GM12864 (cell line): ENCODE measurements at regions not wholly inside any gene's neighbourhood (a gene's known extent, or its start where the extent isn't known, plus 50 kb on each side); places are given as distances from the start of the nearest gene placed in this dataset.

Experiments used
- DNase-seq: peaks from one replicate; pipeline ENCODE4 v3.0.0-alpha.2; 2011; ENCODE audit warnings: low read depth
- H3K4me3 ChIP-seq: 2 replicates; pipeline ENCODE4 v1.5.1; 2011; ENCODE audit warnings: mild to moderate bottlenecking, low read depth, low read length, control low read depth
- TF ChIP-seq, protein P1 (sequence below): IDR thresholded peaks from 2 replicates; pipeline ENCODE4 v1.5.1; 2011; ENCODE audit warnings: low read depth, mild to moderate bottlenecking, moderate library complexity, low read length, control low read depth, inconsistent platforms; ENCODE audit errors: missing control alignments

DNA sequence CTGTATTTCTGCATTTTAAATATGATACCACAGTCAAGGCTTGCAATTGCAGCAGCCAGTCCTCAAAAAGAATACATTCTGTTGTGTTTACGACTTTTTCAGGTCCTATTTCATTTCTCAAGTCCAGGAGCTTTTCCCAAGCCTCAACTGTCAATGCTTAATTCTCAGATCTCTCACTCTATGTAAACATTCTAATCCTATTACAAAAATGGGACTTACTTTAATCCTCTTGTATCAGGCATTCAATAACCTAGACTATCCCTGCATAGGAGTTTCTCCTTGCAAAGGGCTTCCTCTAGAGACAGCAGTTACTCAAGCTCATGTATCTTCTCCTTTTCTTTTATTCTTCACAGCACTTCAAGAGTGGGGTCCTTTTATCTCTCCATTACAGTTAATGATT is 1293.0 kb downstream of the GRIK2 start:
- TF ChIP-seq, protein P1, sequence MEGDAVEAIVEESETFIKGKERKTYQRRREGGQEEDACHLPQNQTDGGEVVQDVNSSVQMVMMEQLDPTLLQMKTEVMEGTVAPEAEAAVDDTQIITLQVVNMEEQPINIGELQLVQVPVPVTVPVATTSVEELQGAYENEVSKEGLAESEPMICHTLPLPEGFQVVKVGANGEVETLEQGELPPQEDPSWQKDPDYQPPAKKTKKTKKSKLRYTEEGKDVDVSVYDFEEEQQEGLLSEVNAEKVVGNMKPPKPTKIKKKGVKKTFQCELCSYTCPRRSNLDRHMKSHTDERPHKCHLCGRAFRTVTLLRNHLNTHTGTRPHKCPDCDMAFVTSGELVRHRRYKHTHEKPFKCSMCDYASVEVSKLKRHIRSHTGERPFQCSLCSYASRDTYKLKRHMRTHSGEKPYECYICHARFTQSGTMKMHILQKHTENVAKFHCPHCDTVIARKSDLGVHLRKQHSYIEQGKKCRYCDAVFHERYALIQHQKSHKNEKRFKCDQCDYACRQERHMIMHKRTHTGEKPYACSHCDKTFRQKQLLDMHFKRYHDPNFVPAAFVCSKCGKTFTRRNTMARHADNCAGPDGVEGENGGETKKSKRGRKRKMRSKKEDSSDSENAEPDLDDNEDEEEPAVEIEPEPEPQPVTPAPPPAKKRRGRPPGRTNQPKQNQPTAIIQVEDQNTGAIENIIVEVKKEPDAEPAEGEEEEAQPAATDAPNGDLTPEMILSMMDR, result no peak
- DNase-seq, result no peak
- no peak overlapping the region for H3K4me3 ChIP-seq

DNA sequence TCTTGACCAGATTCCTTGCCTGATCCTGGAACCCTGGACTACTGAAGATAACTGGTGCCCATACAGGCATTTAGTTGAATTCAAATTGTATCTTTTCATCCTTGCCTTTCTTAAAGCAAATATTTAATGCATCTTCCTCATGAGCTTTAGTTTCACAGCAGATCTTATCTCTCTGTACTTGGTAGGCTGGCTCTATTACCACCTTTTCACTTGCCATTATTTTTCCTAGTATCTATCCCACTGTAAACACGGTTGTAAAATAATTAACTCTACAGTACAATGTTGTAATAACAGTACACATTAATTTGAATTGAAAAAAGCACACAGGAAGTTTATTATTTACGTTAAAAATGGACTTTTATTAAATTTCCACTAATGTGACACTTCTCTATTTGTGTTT is 1286.9 kb downstream of the GRIK2 start:
- no peak for DNase-seq
- H3K4me3 ChIP-seq, result no peak overlapping the region
- TF ChIP-seq, protein P1, result no peak

DNA sequence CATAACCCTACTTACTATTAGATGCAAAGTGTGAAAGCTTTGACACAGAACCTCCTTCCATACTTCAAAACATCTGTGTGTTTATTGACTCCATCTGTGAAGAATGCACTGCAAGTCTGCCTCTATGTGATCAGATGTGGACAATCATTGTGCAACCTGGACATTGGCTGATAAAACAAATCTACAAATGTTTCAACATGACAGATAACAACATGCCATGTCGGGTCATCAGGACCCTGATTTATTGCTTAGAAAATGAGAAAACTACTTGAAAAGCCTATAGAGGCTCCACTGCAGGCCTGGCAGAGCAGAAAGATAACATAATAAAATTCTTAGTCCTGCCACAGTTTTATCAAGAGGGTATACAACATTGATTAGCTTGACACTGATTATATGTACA is 1286.4 kb downstream of the GRIK2 start:
- no peak for DNase-seq
- no peak overlapping the region for H3K4me3 ChIP-seq
- TF ChIP-seq, protein P1, result no peak

DNA sequence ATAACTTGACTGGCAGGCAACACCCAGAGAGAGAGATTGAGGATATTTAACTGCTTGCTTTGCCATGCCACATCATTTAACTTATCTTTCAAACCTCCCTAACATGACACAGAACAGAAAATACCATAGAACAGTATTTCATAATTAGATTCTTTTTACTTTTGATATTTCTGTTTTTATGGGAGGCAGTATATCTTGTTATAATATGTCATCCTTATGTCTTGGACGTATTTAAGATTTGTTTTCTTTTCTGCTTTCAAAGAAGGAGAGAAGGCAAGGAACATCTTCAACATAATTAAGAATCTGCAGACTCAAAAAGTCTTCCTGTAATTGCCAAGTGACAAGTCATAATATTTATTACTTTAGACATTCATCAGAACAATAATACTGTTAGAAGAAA is 1283.7 kb downstream of the GRIK2 start:
- H3K4me3 ChIP-seq, result no peak overlapping the region
- no peak for DNase-seq
- TF ChIP-seq, protein P1, result no peak

DNA sequence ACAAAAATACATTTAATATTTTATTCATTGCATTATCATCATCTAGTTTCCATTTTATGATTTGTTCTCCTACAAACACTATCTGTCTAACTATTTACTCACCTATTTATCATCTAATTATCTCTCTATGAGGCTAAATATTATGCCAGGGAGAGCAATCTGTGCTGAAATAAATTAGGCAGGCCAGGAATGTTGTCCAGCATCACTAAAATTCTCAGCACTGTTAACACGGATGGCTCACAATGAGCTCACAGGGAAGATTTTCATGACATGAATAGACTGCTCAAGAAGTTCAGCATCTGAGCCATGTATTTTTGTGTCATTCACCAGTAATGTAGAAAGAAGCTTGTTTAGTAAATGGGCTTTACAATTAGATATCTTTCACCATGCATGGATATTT is 1277.2 kb downstream of the GRIK2 start:
- no peak for DNase-seq
- TF ChIP-seq, protein P1, result no peak
- no peak overlapping the region for H3K4me3 ChIP-seq

DNA sequence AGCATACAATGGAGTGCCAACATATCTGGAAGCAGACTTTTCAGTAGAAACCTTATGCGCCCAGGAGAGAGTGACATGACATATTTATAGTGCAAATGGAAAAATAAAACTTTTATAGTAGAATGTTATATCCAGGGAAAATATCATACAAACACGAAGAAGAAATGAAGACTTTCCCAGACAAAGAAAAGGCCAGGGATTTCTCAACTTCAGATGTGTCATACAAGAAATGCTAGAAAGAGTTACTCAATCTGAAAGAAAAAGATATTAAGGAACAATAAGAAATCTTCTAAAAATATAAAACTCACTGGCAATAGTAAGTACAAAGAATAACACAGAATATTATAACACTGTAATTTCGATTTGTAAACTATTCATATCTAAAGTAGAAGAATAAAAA is 1269.3 kb downstream of the GRIK2 start:
- no peak overlapping the region for H3K4me3 ChIP-seq
- TF ChIP-seq, protein P1, result no peak
- DNase-seq, result no peak

DNA sequence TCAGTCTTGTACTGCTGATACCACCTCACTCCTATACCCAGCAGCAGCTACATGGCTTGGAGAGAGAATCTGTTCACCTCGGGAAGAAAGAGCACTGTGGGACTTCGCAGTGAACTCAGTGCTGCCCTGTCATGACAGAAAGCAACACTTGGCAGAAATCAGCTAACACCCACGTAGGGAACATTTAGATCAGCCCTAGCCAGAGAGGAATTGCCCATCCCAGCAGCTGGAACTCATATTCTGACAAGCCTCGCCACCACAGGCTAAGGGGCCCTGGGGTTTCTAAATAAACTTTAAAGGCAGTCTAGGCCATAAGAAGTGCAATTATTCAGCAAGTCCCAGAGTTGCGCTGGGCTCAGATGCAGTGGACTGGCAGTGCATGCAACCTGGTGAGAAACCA is 1266.8 kb downstream of the GRIK2 start:
- TF ChIP-seq, protein P1, result no peak
- DNase-seq, result no peak
- H3K4me3 ChIP-seq, result no peak overlapping the region
